ENCODE measurements at regions not wholly inside any gene's neighbourhood (a gene's known extent, or its start where the extent isn't known, plus 50 kb on each side); places are given as distances from the start of the nearest gene placed in this dataset.
"Not testable (repeated sequence)": the region's sequence is repeated elsewhere in the genome, so short reads cannot be mapped to it uniquely, and the experiment has no call there.

- no peaks in the 10 kb centered on the region for H3K27me3 Mint-ChIP-seq
- H3K9me3 Mint-ChIP-seq (ENCODE audit: low read depth): peaks cover 8% of the 10 kb centered on the region
- ATAC-seq (no peak), DNase-seq (no peak)
- H3K4me3 Mint-ChIP-seq: no peak overlapping the region
- no peaks in the 10 kb centered on the region for H3K4me1 Mint-ChIP-seq
- H3K36me3 Mint-ChIP-seq: peaks cover 2% of the 10 kb centered on the region
- CTCF ChIA-PET: no interaction called here
- H3K27ac Mint-ChIP-seq: no peak overlapping the region
Observed at GRCh38 chr15:87669846-87670245, 586.7 kb downstream of the NTRK3 start.

DNA sequence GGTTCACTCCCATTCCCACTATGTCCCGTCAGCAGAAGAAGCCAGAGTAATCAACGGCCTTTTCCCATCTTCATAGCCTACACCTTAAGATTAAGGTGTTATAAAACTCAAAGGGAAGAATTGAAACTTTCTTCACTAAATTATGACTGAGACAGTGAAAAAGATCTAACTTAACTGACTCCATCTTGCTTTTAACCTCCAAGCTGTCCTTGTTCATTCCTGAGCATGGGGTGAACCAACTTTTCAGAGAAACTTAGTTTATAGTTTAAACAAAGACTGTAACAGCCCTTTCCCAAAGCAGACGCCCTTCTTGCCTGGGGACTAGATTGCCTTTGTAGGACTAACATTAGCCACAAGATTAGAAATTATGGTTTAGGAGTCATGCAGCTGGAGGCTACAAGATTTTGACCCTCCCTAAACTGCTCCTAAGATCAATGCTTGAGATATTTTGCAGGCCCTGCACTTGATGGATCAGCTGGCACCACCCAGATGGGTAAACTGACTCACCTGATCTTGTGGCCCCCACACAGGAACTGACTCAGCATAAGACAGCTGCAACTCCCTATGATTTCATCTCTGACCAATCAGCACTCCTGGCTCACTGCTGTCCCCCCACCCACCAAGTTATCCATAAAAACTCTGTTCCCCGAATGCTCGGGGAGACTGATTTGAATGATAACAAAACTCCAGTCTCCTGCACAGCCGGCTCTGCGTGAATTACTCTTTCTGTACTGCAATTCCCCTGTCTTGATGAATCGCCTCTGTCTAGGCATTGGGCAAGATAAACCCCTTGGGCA is 587.6 kb downstream of the NTRK3 start:
- H3K27me3 Mint-ChIP-seq, H3K4me3 Mint-ChIP-seq, ATAC-seq, H3K27ac Mint-ChIP-seq, H3K4me1 Mint-ChIP-seq, DNase-seq, CTCF ChIA-PET, H3K36me3 Mint-ChIP-seq: not testable (repeated sequence)
- peaks cover 11% of the 10 kb centered on the region for H3K9me3 Mint-ChIP-seq (ENCODE audit: low read depth)

DNA sequence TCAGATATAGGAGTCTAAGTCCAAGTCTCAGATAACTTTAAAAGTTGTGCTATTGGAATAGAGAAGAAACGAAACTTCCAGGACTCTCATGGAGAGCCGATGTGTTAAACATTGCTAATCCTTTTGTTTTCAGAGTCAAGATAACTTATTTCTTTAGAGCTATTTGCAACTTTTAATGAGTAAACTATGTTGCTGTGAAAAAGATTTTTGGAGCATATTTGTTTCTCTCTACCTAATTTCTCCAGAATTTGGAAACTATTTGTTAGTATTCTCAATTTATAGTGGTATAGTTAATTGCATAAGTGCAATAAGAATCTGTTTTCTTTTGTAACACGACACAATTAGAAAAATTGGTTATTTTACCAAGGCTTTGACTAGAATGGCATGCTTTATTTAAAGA is 588.9 kb downstream of the NTRK3 start:
- no peaks in the 10 kb centered on the region for H3K27me3 Mint-ChIP-seq
- peaks cover 2% of the 10 kb centered on the region for H3K36me3 Mint-ChIP-seq
- no peak for ATAC-seq
- H3K4me1 Mint-ChIP-seq: no peaks in the 10 kb centered on the region
- no peak overlapping the region for H3K4me3 Mint-ChIP-seq
- no peak overlapping the region for H3K27ac Mint-ChIP-seq
- no peak for DNase-seq
- CTCF ChIA-PET: no interaction called here
- H3K9me3 Mint-ChIP-seq (ENCODE audit: low read depth): peaks cover 13% of the 10 kb centered on the region

DNA sequence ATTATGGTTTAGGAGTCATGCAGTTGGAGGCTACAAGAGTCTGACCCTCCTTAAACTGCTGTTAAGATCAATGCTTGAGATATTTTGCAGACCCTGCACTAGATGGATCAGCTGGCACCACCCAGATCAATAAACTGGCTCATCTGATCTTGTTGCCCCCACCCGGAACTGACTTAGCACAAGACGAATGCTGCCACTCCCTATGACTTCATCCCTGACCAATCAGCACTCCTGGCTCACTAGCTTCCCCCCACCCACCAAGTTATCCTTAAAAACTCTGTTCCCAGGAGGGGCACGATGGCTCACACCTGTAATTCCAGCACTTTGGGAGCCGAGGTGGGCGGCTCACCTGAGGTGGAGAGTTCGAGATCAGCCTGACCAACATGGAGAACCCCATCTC is 594.0 kb downstream of the NTRK3 start:
- no peaks in the 10 kb centered on the region for H3K27me3 Mint-ChIP-seq
- H3K27ac Mint-ChIP-seq: no peak overlapping the region
- ATAC-seq: no peak
- DNase-seq: no peak
- peaks cover 4% of the 10 kb centered on the region for H3K9me3 Mint-ChIP-seq (ENCODE audit: low read depth)
- H3K4me3 Mint-ChIP-seq: no peak overlapping the region
- CTCF ChIA-PET: no interaction called here
- H3K4me1 Mint-ChIP-seq: no peaks in the 10 kb centered on the region
- H3K36me3 Mint-ChIP-seq: no peaks in the 10 kb centered on the region

DNA sequence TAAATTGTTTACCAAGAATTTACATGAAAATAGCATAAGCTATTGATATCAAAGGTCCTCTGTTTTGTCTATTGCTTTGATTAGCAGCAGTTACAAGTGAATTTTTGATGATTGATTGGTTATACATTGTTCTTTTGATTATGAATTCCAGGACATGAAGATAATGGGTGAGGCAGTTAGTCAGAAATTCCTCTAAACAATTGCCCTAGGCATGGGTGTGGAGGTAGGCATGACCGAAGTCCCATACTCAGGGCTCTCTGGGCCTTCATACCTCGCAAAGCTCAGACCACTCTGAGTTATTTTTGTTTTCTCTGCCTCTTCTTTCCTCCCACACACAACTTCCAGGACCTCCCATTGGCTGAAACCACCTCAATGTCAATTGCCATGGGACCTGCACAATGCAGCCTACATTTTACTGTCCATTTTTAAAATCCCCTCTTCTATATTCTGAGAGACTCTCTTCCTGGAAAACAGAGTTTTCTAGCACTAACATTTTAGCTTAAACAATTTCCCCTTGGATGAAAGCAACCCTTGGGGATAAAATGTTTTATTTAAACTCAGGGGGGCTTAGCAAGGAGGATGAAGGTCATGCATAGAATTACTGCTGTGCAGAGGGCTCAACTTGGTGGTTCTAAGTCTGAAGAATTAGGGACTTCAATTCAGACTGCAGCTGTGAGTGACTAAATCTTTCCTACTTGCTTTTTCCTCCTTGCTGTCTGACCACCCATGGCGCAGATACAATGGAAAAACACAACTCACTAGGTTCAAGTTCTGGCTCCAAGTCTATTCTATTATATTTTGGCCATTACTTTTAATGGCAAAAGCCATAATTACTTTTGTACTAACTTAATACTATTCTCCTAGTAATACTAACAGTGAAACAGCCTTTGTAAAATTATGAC is 594.8 kb downstream of the NTRK3 start:
- Mint-ChIP-seq H3K4me3 (no peak overlapping the region), H3K27ac (no peak overlapping the region), H3K9me3 (ENCODE audit: low read depth) (peaks cover 4% of the 10 kb centered on the region), H3K27me3 (no peaks in the 10 kb centered on the region), H3K36me3 (no peaks in the 10 kb centered on the region), H3K4me1 (no peaks in the 10 kb centered on the region)
- CTCF ChIA-PET: interaction anchor here (0.6 kb wide), 1 partner anchor 1818 kb away, joined by 5 read pairs; no protein-coding TSS in a partner anchor
- DNase-seq: no peak
- no peak for ATAC-seq

- Mint-ChIP-seq H3K27ac (no peak overlapping the region), H3K4me3 (no peak overlapping the region), H3K36me3 (no peaks in the 10 kb centered on the region), H3K9me3 (ENCODE audit: low read depth) (peaks cover 4% of the 10 kb centered on the region), H3K4me1 (no peaks in the 10 kb centered on the region), H3K27me3 (no peaks in the 10 kb centered on the region)
- DNase-seq: no peak
- CTCF ChIA-PET: no interaction called here
- ATAC-seq: no peak
Observed at GRCh38 chr15:87660251-87661129, 596.0 kb downstream of the NTRK3 start.

GRCh38 chr15:87656372-87656771 is 600.2 kb downstream of the NTRK3 start:
- Mint-ChIP-seq H3K27me3 (no peaks in the 10 kb centered on the region), H3K27ac (no peak overlapping the region), H3K4me3 (no peak overlapping the region), H3K4me1 (no peaks in the 10 kb centered on the region), H3K9me3 (ENCODE audit: low read depth) (no peaks in the 10 kb centered on the region), H3K36me3 (no peaks in the 10 kb centered on the region)
- ATAC-seq (no peak), DNase-seq (no peak)
- CTCF ChIA-PET: no interaction called here

- Mint-ChIP-seq H3K9me3 (ENCODE audit: low read depth) (no peaks in the 10 kb centered on the region), H3K36me3 (no peaks in the 10 kb centered on the region), H3K4me1 (no peaks in the 10 kb centered on the region), H3K27me3 (no peaks in the 10 kb centered on the region), H3K4me3 (no peak overlapping the region), H3K27ac (no peak overlapping the region)
- CTCF ChIA-PET: no interaction called here
- DNase-seq (no peak), ATAC-seq (no peak)
Observed at GRCh38 chr15:87653646-87654045, 602.9 kb downstream of the NTRK3 start.

DNA sequence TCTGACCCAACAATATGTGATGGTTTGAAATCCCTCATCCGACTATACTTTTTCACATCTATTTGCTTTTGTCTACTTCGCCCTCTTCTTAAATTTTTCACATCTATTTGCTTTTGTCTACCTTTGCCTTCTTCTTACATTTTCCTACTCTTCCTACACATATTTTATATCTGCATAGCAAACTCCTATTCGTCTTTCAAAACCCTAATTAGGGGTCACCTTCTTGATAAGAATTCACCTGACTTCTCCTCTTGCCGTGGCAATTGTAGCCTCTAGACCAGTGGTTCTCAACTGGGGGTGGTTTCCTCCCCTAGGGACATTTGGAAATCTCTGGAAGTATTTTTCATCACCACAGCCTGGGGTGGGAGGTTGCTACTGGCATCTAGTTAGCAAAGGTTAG is 607.4 kb downstream of the NTRK3 start:
- H3K4me1 Mint-ChIP-seq: no peaks in the 10 kb centered on the region
- no peaks in the 10 kb centered on the region for H3K36me3 Mint-ChIP-seq
- DNase-seq (no peak), ATAC-seq (no peak)
- no peak overlapping the region for H3K4me3 Mint-ChIP-seq
- H3K27ac Mint-ChIP-seq: no peak overlapping the region
- no peaks in the 10 kb centered on the region for H3K27me3 Mint-ChIP-seq
- CTCF ChIA-PET: no interaction called here
- H3K9me3 Mint-ChIP-seq (ENCODE audit: low read depth): no peaks in the 10 kb centered on the region

GRCh38 chr15:87648278-87648677 is 608.3 kb downstream of the NTRK3 start:
- no peaks in the 10 kb centered on the region for H3K36me3 Mint-ChIP-seq
- CTCF ChIA-PET: no interaction called here
- H3K27me3 Mint-ChIP-seq: no peaks in the 10 kb centered on the region
- DNase-seq (no peak), ATAC-seq (no peak)
- H3K4me3 Mint-ChIP-seq: no peak overlapping the region
- H3K27ac Mint-ChIP-seq: no peak overlapping the region
- no peaks in the 10 kb centered on the region for H3K9me3 Mint-ChIP-seq (ENCODE audit: low read depth)
- H3K4me1 Mint-ChIP-seq: no peaks in the 10 kb centered on the region

GRCh38 chr15:87645723-87646122 is 610.8 kb downstream of the NTRK3 start:
- H3K36me3 Mint-ChIP-seq: no peaks in the 10 kb centered on the region
- H3K4me1 Mint-ChIP-seq: no peaks in the 10 kb centered on the region
- ATAC-seq (no peak), DNase-seq (no peak)
- no peaks in the 10 kb centered on the region for H3K27me3 Mint-ChIP-seq
- H3K4me3 Mint-ChIP-seq: no peak overlapping the region
- CTCF ChIA-PET: no interaction called here
- no peak overlapping the region for H3K27ac Mint-ChIP-seq
- no peaks in the 10 kb centered on the region for H3K9me3 Mint-ChIP-seq (ENCODE audit: low read depth)

DNA sequence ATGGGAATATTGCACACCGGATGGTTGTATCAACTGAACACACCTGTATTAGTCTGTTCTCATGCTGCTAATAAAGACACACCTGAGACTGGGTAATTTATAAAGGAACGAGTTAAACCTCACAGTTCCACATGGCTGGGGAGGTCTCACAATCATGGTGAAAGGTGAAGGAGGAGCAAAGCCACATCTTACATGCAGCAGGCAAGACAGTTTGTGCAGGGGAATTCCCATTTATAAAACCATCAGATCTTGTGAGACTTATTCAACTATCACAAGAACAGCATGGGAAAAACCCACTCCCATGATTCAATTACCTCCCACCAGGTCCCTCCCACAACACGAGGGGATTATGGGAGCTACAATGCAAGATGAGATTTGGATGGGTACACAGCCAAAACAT is 613.5 kb downstream of the NTRK3 start:
- not testable (repeated sequence) for DNase-seq; H3K27ac Mint-ChIP-seq; H3K36me3 Mint-ChIP-seq; H3K27me3 Mint-ChIP-seq; ATAC-seq; H3K4me1 Mint-ChIP-seq; H3K9me3 Mint-ChIP-seq (ENCODE audit: low read depth); H3K4me3 Mint-ChIP-seq
- CTCF ChIA-PET: interaction anchor here (0.5 kb wide), 1 partner anchor 106 kb away, joined by 3 read pairs; no protein-coding TSS in a partner anchor

DNA sequence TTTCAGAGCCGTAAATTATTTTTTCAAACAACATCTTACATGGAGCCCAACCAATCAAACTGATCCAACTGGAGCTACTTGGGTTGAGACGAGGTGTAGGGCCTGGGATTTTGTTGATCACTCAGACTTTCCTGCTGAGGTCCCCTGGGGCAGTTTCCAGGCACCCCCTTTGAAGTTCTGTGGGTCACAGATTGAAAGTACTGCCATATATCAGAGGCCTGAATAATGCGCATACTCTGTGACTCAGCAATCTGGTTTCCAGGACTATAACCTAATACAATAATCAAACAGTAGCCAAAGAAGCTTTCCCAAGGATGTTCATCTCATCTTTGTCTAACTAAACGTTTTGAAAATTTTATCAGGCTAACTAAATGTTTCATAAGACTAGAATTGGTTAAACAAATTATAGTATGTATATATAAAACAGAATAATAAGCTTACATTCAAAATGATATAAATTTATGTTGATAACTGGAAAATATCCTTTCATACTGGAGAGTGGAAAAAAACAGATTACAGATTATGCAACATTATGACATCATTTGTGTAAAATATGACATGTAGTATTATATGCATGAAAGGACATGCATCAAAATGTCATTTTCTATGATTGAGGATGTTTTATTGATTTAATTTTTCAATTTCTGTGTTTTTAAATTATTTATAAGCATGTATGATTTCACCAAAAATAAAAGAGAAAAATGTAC is 617.1 kb downstream of the NTRK3 start:
- H3K4me3 Mint-ChIP-seq: no peak overlapping the region
- H3K9me3 Mint-ChIP-seq (ENCODE audit: low read depth): no peaks in the 10 kb centered on the region
- no peaks in the 10 kb centered on the region for H3K27me3 Mint-ChIP-seq
- CTCF ChIA-PET: no interaction called here
- no peaks in the 10 kb centered on the region for H3K4me1 Mint-ChIP-seq
- no peak overlapping the region for H3K27ac Mint-ChIP-seq
- no peak for ATAC-seq
- H3K36me3 Mint-ChIP-seq: no peaks in the 10 kb centered on the region
- no peak for DNase-seq
